AG09319 (cell line): ENCODE measurements at regions not wholly inside any gene's neighbourhood (a gene's known extent, or its start where the extent isn't known, plus 50 kb on each side); places are given as distances from the start of the nearest gene placed in this dataset.

Experiments used
- DNase-seq: peaks from one replicate; pipeline ENCODE4 v3.0.0-alpha.2; 2010; ENCODE audit warnings: low read depth; ENCODE audit errors: extremely low read depth
- CTCF ChIP-seq: IDR thresholded peaks from 2 replicates; pipeline ENCODE4 v1.5.1; 2011; ENCODE audit warnings: low read depth, mild to moderate bottlenecking, inconsistent platforms, low read length, moderate library complexity

DNA sequence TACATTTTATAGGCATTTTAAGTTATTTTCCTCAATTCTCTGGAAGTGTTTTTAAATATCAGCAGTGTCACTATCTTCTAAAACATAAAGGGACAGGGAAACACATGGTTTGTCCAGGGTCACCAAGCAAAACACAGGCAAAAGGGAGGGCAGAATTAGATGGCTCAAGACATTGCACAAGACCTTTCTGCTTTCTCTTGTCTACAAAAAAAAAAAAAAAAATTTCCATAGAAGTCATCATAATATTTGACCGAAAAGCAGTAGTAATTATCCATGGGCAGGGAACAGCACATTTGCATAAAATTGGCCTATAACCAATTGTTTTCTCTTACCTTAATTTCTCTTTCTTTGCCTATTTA is 703.1 kb upstream of the FZD8 start:
- TF ChIP-seq CTCF, result no peak
- no peak for DNase-seq

DNA sequence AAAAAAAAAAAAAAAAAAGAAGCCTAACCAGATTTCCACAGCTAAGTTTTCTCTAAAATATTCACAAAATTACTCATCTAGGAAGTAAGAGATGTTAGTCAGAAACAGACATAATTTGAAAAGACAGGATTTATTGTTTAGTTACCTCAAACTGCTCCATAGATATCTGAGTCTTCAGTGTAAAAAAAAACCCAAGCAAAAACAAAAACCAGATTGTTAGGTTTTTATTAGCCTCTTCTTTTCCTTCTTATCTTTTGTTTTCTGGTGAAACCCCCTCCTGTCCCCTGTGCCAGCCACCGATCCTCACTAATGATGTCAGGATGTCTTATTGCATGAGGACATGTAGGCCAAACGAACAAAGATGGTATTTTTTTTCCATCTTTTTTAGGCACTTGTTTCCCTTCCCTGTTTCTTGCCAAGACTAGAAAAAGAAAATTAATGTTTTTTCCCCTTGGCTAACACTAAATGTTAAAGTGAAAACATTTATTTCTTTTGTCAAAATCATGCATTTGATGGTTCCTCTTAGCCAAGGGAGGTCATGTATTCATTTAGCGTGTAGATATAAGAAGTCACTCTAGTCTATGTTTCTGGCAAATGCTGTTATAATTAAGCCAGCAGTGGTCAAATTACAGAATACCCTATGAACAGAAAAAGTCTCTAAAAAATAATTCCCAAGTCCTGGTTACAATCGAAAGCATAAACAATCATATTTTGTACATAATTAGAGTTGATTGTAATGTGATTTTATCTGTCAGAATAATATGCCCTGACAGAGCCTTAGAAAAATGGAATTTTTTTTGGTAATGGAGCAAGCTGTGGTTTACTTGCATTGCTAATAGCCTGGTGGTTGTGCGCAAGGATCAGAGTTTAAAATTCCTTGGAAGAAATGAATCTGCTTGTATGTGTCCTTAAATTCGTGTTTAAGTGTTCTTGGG is 702.4 kb upstream of the FZD8 start:
- peak; percentile 19 for DNase-seq
- no peak for TF ChIP-seq CTCF

DNA sequence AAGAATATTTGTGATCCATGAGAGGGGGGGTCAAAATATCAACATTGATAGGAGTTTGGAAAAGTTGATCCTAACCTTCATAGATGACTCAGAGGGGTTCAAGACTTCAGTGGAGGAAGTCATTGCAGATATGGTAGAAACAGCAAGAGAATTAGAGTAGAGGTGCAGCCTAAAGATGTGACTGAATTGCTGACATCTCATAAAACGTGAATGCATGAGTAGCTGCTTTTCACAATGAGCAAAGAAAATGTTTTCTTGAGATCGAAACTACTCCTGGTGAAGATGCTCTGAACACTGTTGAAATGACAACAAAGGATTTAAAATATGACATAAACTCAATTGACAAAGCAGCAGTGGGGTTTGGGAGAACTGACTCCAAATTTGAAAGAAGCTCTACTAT is 700.7 kb upstream of the FZD8 start:
- DNase-seq, result no peak
- no peak for TF ChIP-seq CTCF

DNA sequence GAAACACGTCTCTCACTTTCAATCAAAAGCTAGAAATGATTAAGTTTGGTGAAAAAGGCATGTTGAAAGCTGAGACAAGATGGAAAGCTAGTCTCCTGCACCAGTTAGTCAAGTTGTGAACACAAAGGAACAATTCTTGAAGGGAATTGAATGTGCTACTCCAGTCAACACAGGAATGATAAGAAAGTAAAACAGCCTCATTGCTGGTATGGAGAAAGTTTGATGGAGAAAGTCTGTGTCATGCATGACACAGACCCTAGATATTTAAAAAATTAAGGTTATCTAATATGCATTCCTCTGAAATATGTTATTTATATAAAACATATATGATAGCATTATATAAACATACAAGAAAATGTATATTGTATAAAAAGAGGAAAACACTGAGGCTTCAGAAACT is 699.4 kb upstream of the FZD8 start:
- TF ChIP-seq CTCF, result no peak
- no peak for DNase-seq

GRCh38 chr10:36336315-36336714 is 694.2 kb upstream of the FZD8 start:
- TF ChIP-seq CTCF, result no peak
- no peak for DNase-seq

DNA sequence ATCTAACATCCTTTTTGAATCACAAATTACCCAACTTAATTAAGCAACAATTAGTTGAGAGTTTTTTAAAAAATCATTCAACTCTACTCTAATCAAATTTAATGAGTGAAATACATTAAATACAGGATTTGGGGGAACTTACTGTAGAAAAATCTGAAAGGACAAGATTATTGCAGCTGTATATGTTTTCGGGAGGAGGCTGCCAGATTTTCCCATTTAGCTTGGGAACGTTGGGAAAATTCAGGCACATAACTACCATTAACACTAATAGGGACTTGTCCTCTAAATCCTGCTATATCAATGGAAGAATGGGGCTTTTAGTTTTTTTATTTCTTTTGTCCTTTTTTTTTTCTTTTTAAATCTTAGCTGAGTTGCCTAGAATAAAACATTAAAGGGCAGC is 691.4 kb upstream of the FZD8 start:
- no peak for DNase-seq
- no peak for TF ChIP-seq CTCF

- no peak for DNase-seq
- no peak for TF ChIP-seq CTCF
Observed at GRCh38 chr10:36332926-36333325, 690.8 kb upstream of the FZD8 start.
